ENCODE measurements at regions not wholly inside any gene's neighbourhood (a gene's known extent, or its start where the extent isn't known, plus 50 kb on each side); places are given as distances from the start of the nearest gene placed in this dataset.

- no peaks in the 10 kb centered on the region for H3K4me1 ChIP-seq (ENCODE audit: control insufficient read depth in 1 of 2, insufficient read depth in 2 of 2, low read length in 2 of 2)
- H3K27ac ChIP-seq (ENCODE audit: low read length) = no peak overlapping the region
- no peaks in the 10 kb centered on the region for H3K27me3 ChIP-seq (ENCODE audit: low read depth, low read length)
- H3K9me3 ChIP-seq (ENCODE audit: control insufficient read depth in 1 of 2, low read length in 2 of 2) = no peaks in the 10 kb centered on the region
- H3K36me3 ChIP-seq (ENCODE audit: control insufficient read depth in 1 of 2, insufficient read depth in 2 of 2, low read length in 2 of 2) = no peaks in the 10 kb centered on the region
- no peak overlapping the region for H3K4me3 ChIP-seq (ENCODE audit: low read depth in 1 of 2, low read length in 2 of 2)
Measured at GRCh38 chr13:53612200-53612599, 583.6 kb downstream of the OLFM4 start.

DNA sequence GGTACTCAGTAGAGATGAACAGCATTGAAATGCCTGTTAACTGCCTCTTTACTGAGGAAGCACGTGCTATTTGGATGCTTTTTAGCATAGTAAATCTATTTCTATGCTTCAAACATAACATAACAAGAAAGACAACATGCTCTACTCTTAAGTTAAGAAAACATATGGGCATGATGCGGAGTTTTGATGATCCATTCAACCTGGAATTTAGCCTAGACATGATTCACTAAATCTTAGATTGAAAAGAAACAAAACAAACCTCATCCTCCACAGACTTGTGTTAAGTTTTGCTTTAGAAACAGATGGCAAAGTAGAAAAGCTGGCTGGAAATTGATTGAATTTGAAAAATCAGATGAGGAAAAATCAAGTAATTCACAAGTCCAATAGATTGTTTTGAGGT lies 593.8 kb downstream of the OLFM4 start:
- Histone ChIP-seq H3K4me3 (ENCODE audit: low read depth in 1 of 2, low read length in 2 of 2) (no peak overlapping the region), H3K9me3 (ENCODE audit: control insufficient read depth in 1 of 2, low read length in 2 of 2) (no peaks in the 10 kb centered on the region), H3K4me1 (ENCODE audit: control insufficient read depth in 1 of 2, insufficient read depth in 2 of 2, low read length in 2 of 2) (no peaks in the 10 kb centered on the region), H3K27me3 (ENCODE audit: low read depth, low read length) (no peaks in the 10 kb centered on the region), H3K36me3 (ENCODE audit: control insufficient read depth in 1 of 2, insufficient read depth in 2 of 2, low read length in 2 of 2) (no peaks in the 10 kb centered on the region), H3K27ac (ENCODE audit: low read length) (no peak overlapping the region)

GRCh38 chr13:53623146-53623545 lies 594.5 kb downstream of the OLFM4 start:
- Histone ChIP-seq H3K27me3 (ENCODE audit: low read depth, low read length) (no peaks in the 10 kb centered on the region), H3K9me3 (ENCODE audit: control insufficient read depth in 1 of 2, low read length in 2 of 2) (no peaks in the 10 kb centered on the region), H3K27ac (ENCODE audit: low read length) (no peak overlapping the region), H3K4me3 (ENCODE audit: low read depth in 1 of 2, low read length in 2 of 2) (no peak overlapping the region), H3K4me1 (ENCODE audit: control insufficient read depth in 1 of 2, insufficient read depth in 2 of 2, low read length in 2 of 2) (no peaks in the 10 kb centered on the region), H3K36me3 (ENCODE audit: control insufficient read depth in 1 of 2, insufficient read depth in 2 of 2, low read length in 2 of 2) (no peaks in the 10 kb centered on the region)

GRCh38 chr13:53631511-53631910 lies 602.9 kb downstream of the OLFM4 start:
- no peaks in the 10 kb centered on the region for H3K4me1 ChIP-seq (ENCODE audit: control insufficient read depth in 1 of 2, insufficient read depth in 2 of 2, low read length in 2 of 2)
- no peak overlapping the region for H3K27ac ChIP-seq (ENCODE audit: low read length)
- H3K36me3 ChIP-seq (ENCODE audit: control insufficient read depth in 1 of 2, insufficient read depth in 2 of 2, low read length in 2 of 2) = no peaks in the 10 kb centered on the region
- no peak overlapping the region for H3K4me3 ChIP-seq (ENCODE audit: low read depth in 1 of 2, low read length in 2 of 2)
- H3K9me3 ChIP-seq (ENCODE audit: control insufficient read depth in 1 of 2, low read length in 2 of 2) = no peaks in the 10 kb centered on the region
- H3K27me3 ChIP-seq (ENCODE audit: low read depth, low read length) = no peaks in the 10 kb centered on the region

DNA sequence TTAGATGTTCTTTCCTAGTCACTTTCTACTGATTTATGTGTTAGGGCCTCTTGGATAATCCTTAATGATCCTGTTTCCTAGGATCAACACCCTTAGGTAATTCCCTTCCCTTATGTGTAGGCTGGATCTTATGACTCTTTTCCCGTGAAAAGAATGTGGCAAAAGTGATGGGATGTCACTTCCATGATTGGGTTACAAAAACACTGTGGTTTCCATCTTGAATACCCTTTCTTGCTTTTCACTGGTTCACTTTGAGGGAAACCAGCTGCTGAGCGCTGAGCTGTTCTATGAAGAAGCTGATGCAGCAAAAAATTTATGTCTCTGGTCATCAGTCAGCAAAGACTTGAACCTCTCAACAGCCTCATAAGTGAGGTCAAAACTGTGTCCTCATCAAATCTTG lies 609.4 kb downstream of the OLFM4 start:
- Histone ChIP-seq H3K36me3 (ENCODE audit: control insufficient read depth in 1 of 2, insufficient read depth in 2 of 2, low read length in 2 of 2) (no peaks in the 10 kb centered on the region), H3K27ac (ENCODE audit: low read length) (no peak overlapping the region)

DNA sequence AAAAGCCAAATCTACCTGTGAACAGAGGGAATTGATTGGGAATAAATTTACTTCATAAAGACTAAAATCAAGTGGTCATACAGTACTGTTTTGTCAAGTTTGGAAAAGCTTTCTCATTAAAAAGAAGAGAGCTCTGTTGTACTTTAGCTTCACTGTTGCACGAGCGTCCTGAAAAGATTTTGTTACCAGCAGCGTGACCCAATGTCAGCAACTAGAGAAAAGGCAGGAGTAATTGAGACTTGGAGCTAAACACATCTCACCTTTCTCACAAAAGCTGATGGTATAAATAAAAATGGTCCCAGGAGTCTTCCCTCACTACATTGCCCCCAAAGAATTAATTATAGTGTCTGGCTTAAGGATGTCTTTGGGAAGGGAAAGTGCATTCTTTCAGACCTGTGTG lies 613.7 kb downstream of the OLFM4 start:
- Histone ChIP-seq H3K36me3 (ENCODE audit: control insufficient read depth in 1 of 2, insufficient read depth in 2 of 2, low read length in 2 of 2) (no peaks in the 10 kb centered on the region), H3K9me3 (ENCODE audit: control insufficient read depth in 1 of 2, low read length in 2 of 2) (no peaks in the 10 kb centered on the region), H3K27ac (ENCODE audit: low read length) (no peak overlapping the region), H3K4me3 (ENCODE audit: low read depth in 1 of 2, low read length in 2 of 2) (no peak overlapping the region), H3K27me3 (ENCODE audit: low read depth, low read length) (no peaks in the 10 kb centered on the region), H3K4me1 (ENCODE audit: control insufficient read depth in 1 of 2, insufficient read depth in 2 of 2, low read length in 2 of 2) (no peaks in the 10 kb centered on the region)

More for the DNA sequence above, 609.4 kb downstream of the OLFM4 start:
- H3K27me3 ChIP-seq (ENCODE audit: low read depth, low read length) = no peaks in the 10 kb centered on the region
- no peak overlapping the region for H3K4me3 ChIP-seq (ENCODE audit: low read depth in 1 of 2, low read length in 2 of 2)
- no peaks in the 10 kb centered on the region for H3K9me3 ChIP-seq (ENCODE audit: control insufficient read depth in 1 of 2, low read length in 2 of 2)
- no peaks in the 10 kb centered on the region for H3K4me1 ChIP-seq (ENCODE audit: control insufficient read depth in 1 of 2, insufficient read depth in 2 of 2, low read length in 2 of 2)

DNA sequence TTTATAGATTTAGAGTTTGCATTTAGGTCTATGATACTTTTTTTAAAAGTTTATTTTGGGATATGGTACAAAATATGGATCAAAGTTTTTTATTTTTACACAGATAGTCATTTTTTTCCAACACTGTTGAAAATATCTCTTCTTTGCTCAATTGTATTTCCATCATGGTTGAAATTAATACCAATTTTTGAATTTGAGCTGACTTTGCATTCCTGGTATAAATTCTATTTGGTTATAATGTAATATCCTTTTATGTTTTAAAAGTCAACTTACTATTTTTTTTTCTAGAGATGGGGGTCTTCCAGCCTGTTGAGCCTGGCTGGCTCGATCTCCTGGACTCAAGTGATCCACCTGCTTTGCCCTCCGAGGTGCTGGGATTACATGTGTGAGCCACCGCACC lies 620.1 kb downstream of the OLFM4 start:
- Histone ChIP-seq H3K4me1 (ENCODE audit: control insufficient read depth in 1 of 2, insufficient read depth in 2 of 2, low read length in 2 of 2) (no peaks in the 10 kb centered on the region), H3K9me3 (ENCODE audit: control insufficient read depth in 1 of 2, low read length in 2 of 2) (no peaks in the 10 kb centered on the region), H3K36me3 (ENCODE audit: control insufficient read depth in 1 of 2, insufficient read depth in 2 of 2, low read length in 2 of 2) (no peaks in the 10 kb centered on the region), H3K4me3 (ENCODE audit: low read depth in 1 of 2, low read length in 2 of 2) (no peak overlapping the region), H3K27ac (ENCODE audit: low read length) (no peak overlapping the region), H3K27me3 (ENCODE audit: low read depth, low read length) (no peaks in the 10 kb centered on the region)

DNA sequence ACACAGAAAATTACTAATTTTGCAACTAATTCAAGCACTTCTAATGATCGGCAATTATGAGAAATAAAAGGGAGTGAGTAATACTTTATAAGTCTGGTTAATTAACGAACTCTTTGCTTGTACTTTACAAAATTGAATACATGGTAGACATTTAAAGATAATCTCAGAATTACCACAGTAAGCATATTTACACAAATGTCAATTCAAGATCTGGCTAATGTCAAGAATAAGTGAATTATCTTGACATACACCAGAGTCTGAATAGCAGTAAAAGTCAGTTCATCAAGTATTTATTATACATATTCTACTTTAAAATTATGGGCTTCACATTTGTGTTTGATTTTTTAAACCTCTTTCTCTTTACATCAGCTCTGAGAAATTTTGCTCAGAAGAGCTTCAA lies 643.4 kb downstream of the OLFM4 start:
- H3K27ac ChIP-seq (ENCODE audit: low read length) = no peak overlapping the region
- H3K36me3 ChIP-seq (ENCODE audit: control insufficient read depth in 1 of 2, insufficient read depth in 2 of 2, low read length in 2 of 2) = no peaks in the 10 kb centered on the region
- no peaks in the 10 kb centered on the region for H3K9me3 ChIP-seq (ENCODE audit: control insufficient read depth in 1 of 2, low read length in 2 of 2)
- no peaks in the 10 kb centered on the region for H3K27me3 ChIP-seq (ENCODE audit: low read depth, low read length)
- H3K4me1 ChIP-seq (ENCODE audit: control insufficient read depth in 1 of 2, insufficient read depth in 2 of 2, low read length in 2 of 2) = no peaks in the 10 kb centered on the region
- no peak overlapping the region for H3K4me3 ChIP-seq (ENCODE audit: low read depth in 1 of 2, low read length in 2 of 2)

DNA sequence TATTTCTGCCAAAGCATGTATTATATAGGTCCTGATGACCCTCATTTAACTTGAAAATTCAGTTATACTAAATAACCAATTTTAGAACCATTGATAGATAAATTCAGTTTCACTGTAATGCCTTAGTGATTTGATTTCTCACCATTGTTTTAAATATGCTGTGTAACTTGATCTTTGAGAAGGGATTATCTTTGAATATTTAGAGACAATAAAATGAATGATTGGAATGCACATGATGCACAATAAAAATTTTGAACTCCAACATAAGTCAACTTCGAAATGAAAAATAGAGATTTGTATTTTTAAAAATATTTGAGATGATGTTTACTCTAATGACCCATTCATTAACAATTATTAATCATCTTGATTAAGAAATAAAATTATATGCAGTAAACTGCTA lies 654.5 kb downstream of the OLFM4 start:
- Histone ChIP-seq H3K27me3 (ENCODE audit: low read depth, low read length) (no peaks in the 10 kb centered on the region), H3K36me3 (ENCODE audit: control insufficient read depth in 1 of 2, insufficient read depth in 2 of 2, low read length in 2 of 2) (no peaks in the 10 kb centered on the region), H3K4me3 (ENCODE audit: low read depth in 1 of 2, low read length in 2 of 2) (no peak overlapping the region), H3K9me3 (ENCODE audit: control insufficient read depth in 1 of 2, low read length in 2 of 2) (peaks cover 0 to 5% of the 10 kb centered on the region in 2 donors), H3K4me1 (ENCODE audit: control insufficient read depth in 1 of 2, insufficient read depth in 2 of 2, low read length in 2 of 2) (no peaks in the 10 kb centered on the region), H3K27ac (ENCODE audit: low read length) (no peak overlapping the region)

DNA sequence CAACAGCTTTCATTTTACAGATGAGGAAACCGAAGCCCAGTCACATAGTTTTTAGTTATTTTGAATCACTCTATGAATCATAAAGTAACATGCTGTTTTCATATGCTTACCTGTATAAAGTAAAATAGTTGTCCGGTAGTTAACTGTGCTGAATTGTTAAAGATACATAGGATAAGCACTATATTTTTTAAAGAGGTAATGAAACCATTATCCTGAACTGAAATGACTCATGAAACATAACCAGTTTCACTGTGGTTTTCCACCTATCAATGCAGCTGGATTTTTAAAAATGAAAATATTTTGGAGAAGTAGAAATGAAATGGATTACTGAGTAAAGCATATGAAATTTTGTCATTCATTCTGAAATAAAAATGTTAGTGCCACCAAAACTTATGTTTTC lies 655.0 kb downstream of the OLFM4 start:
- Histone ChIP-seq H3K4me3 (ENCODE audit: low read depth in 1 of 2, low read length in 2 of 2) (no peak overlapping the region), H3K36me3 (ENCODE audit: control insufficient read depth in 1 of 2, insufficient read depth in 2 of 2, low read length in 2 of 2) (no peaks in the 10 kb centered on the region), H3K27ac (ENCODE audit: low read length) (no peak overlapping the region), H3K4me1 (ENCODE audit: control insufficient read depth in 1 of 2, insufficient read depth in 2 of 2, low read length in 2 of 2) (no peaks in the 10 kb centered on the region), H3K9me3 (ENCODE audit: control insufficient read depth in 1 of 2, low read length in 2 of 2) (peaks cover 0 to 5% of the 10 kb centered on the region in 2 donors), H3K27me3 (ENCODE audit: low read depth, low read length) (no peaks in the 10 kb centered on the region)

DNA sequence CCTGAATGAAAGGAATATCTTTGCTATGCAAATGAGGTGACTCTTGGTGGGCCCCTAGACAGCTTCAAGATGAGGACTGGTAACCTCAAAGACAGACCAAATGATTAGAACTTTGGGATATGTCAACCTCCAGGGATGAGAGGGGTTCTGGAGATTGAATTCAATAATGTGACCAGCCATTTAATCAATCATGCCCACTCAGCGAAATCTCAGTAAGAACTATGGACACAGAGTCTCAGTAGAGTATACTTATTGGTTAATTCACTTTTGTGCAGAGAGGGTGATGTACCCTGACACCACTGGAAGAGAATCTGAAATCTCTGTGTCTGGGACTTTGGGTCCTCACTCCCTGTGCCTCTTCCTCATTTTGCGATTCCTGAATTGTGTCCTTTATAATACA lies 662.8 kb downstream of the OLFM4 start:
- H3K27ac ChIP-seq (ENCODE audit: low read length) = no peak overlapping the region
- peaks cover 0 to under 1% of the 10 kb centered on the region in 2 donors for H3K9me3 ChIP-seq (ENCODE audit: control insufficient read depth in 1 of 2, low read length in 2 of 2)
- no peaks in the 10 kb centered on the region for H3K36me3 ChIP-seq (ENCODE audit: control insufficient read depth in 1 of 2, insufficient read depth in 2 of 2, low read length in 2 of 2)
- no peak overlapping the region for H3K4me3 ChIP-seq (ENCODE audit: low read depth in 1 of 2, low read length in 2 of 2)
- no peaks in the 10 kb centered on the region for H3K27me3 ChIP-seq (ENCODE audit: low read depth, low read length)
- H3K4me1 ChIP-seq (ENCODE audit: control insufficient read depth in 1 of 2, insufficient read depth in 2 of 2, low read length in 2 of 2) = no peaks in the 10 kb centered on the region

GRCh38 chr13:53694814-53695532 lies 666.4 kb downstream of the OLFM4 start:
- H3K27me3 ChIP-seq (ENCODE audit: low read depth, low read length) = no peaks in the 10 kb centered on the region
- peaks cover 0 to 16% of the 10 kb centered on the region in 2 donors for H3K9me3 ChIP-seq (ENCODE audit: control insufficient read depth in 1 of 2, low read length in 2 of 2)
- no peak overlapping the region for H3K4me3 ChIP-seq (ENCODE audit: low read depth in 1 of 2, low read length in 2 of 2)
- H3K4me1 ChIP-seq (ENCODE audit: control insufficient read depth in 1 of 2, insufficient read depth in 2 of 2, low read length in 2 of 2) = no peaks in the 10 kb centered on the region
- no peak overlapping the region for H3K27ac ChIP-seq (ENCODE audit: low read length)
- no peaks in the 10 kb centered on the region for H3K36me3 ChIP-seq (ENCODE audit: control insufficient read depth in 1 of 2, insufficient read depth in 2 of 2, low read length in 2 of 2)
